ENCODE measurements at regions not wholly inside any gene's neighbourhood (a gene's known extent, or its start where the extent isn't known, plus 50 kb on each side); places are given as distances from the start of the nearest gene placed in this dataset.

- no peak for TF ChIP-seq TSHZ1 (CRISPR knock-in tag; IDR thresholded peaks at IDR 0.05)
Observed at GRCh38 chr7:125193263-125193662, 263.6 kb upstream of the POT1 start (continued).

GRCh38 chr7:125184801-125185200, 255.2 kb upstream of the POT1 start:
- ATAC-seq (no peak), FAIRE-seq (no peak), DNase-seq (ENCODE audit: extremely low read depth in 1 of 4, low spot score in 3 of 4) (no peak)
- CTCF ChIA-PET (ENCODE audit: low intra/inter-chr PET ratio) = no interaction called here
- no peak overlapping the region for H3K27ac ChIP-seq (ENCODE audit: extremely low read depth, low read depth, low read length)
- H3K9me1 ChIP-seq (ENCODE audit: control insufficient read depth, insufficient read depth, low read length) = no peaks in the 10 kb centered on the region
- H3K4me2 ChIP-seq (ENCODE audit: insufficient read depth, low read length) = no peak overlapping the region
- H3K36me3 ChIP-seq (ENCODE audit: control insufficient read depth, insufficient read depth, low read length) = no peaks in the 10 kb centered on the region
- in situ Hi-C loops (cut with MboI) (no loop called here), intact Hi-C loops (cut with micrococcal nuclease) (no loop called here)
- H2AFZ ChIP-seq (ENCODE audit: low read depth, low read length) = no peak overlapping the region
- H3K4me1 ChIP-seq (replicated peaks in 1 of 2; ENCODE audit: control insufficient read depth in 2 of 2, insufficient read depth in 2 of 2, low read length in 2 of 2) = no peaks in the 10 kb centered on the region
- H3K9me3 ChIP-seq (replicated peaks; ENCODE audit: control insufficient read depth, insufficient read depth, low read depth, low read length) = no peaks in the 10 kb centered on the region
- H3K27me3 ChIP-seq (ENCODE audit: control insufficient read depth in 2 of 2, insufficient read depth in 2 of 2, low read length in 2 of 2) = no peaks in the 10 kb centered on the region
- no TSS peak for BruUV-seq (replicated peaks)
- 0% methylated on average over 1 of the region's 1 CpG for WGBS (ENCODE audit: insufficient coverage, low coverage, missing lambda C conversion rate)
- H3K9ac ChIP-seq (ENCODE audit: insufficient read depth in 1 of 2, low read depth in 2 of 2, low read length in 2 of 2) = no peak overlapping the region
- no peak overlapping the region for H3K4me3 ChIP-seq
- POLR2A ChIA-PET = no interaction called here
- H4K20me1 ChIP-seq (replicated peaks; ENCODE audit: control insufficient read depth, insufficient read depth, low read length) = no peaks in the 10 kb centered on the region
- H3K79me2 ChIP-seq (ENCODE audit: control insufficient read depth, insufficient read depth, low read length) = no peaks in the 10 kb centered on the region
- TF ChIP-seq ZNF717 (CRISPR knock-in tag; IDR thresholded peaks at IDR 0.05) = no peak
- TF ChIP-seq ZNF174 (CRISPR knock-in tag; IDR thresholded peaks at IDR 0.05) = no peak
- no peak for TF ChIP-seq E4F1 (CRISPR knock-in tag; IDR thresholded peaks at IDR 0.05; ENCODE audit: borderline replicate concordance)
- no peak for TF ChIP-seq RNF219 (CRISPR knock-in tag; IDR thresholded peaks at IDR 0.05)
- no peak for TF ChIP-seq KLF13 (tag; IDR thresholded peaks at IDR 0.05; ENCODE audit: borderline replicate concordance, low read depth)
- no peak for TF ChIP-seq IRF1 (CRISPR knock-in tag; IDR thresholded peaks at IDR 0.05; ENCODE audit: borderline replicate concordance)
- TF ChIP-seq FOXK2 (conservative IDR thresholded peaks at IDR 0.05 in 1 of 2, IDR thresholded peaks at IDR 0.05 in 1 of 2; ENCODE audit: low read depth in 2 of 2) = no peak
- no peak for TF ChIP-seq U2AF1 (optimal IDR thresholded peaks at IDR 0.05; ENCODE audit: low read depth, low read length)
- no peak for TF ChIP-seq ETV1 (tag; conservative IDR thresholded peaks at IDR 0.05; ENCODE audit: low read depth)
- no peak for TF ChIP-seq DPF2 (IDR thresholded peaks at IDR 0.05)
- TF ChIP-seq POLR2H (tag; IDR thresholded peaks at IDR 0.05; ENCODE audit: low read depth) = no peak
- TF ChIP-seq CHD2 (IDR thresholded peaks at IDR 0.05; ENCODE audit: low read depth, low read length) = no peak
